Left ventricle myocardium inferior (tissue), 1 donor: ENCODE measurements at regions not wholly inside any gene's neighbourhood (a gene's known extent, or its start where the extent isn't known, plus 50 kb on each side); places are given as distances from the start of the nearest gene placed in this dataset.
"Not testable (repeated sequence)": the region's sequence is repeated elsewhere in the genome, so short reads cannot be mapped to it uniquely, and the experiment has no call there.

ENCODE experiments used
- DNase-seq: peaks from one replicate; pipeline ENCODE4 v3.0.0-alpha.2; 2020
- H3K27ac ChIP-seq: fragments of 200-600 bp; replicated peaks from 2 replicates; pipeline ENCODE4 v1.8.0; 2021
- H3K27me3 ChIP-seq: fragments of 200-600 bp; 2 replicates; pipeline ENCODE4 v1.8.0; 2021; ENCODE audit warnings: low read depth
- H3K36me3 ChIP-seq: fragments of 200-600 bp; 2 replicates; pipeline ENCODE4 v1.8.0; 2021
- H3K4me1 ChIP-seq: fragments of 200-600 bp; 2 replicates; pipeline ENCODE4 v1.8.0; 2021
- H3K4me3 ChIP-seq: fragments of 200-600 bp; 2 replicates; pipeline ENCODE4 v1.8.0; 2021; ENCODE audit warnings: mild to moderate bottlenecking, moderate library complexity
- H3K9me3 ChIP-seq: fragments of 200-600 bp; replicated peaks from 2 replicates; pipeline ENCODE4 v1.8.0; 2021
- intact Hi-C: fragments of 100-400 bp; cut with micrococcal nuclease; formaldehyde crosslinking; loops from one replicate; pipeline ENCODE4 v1.11.0; 2022
- TF ChIP-seq, protein P1 (sequence below): fragments of 200-600 bp; IDR thresholded peaks from 2 replicates; pipeline ENCODE4 v1.8.0; 2021; ENCODE audit warnings: antibody characterized with exemption, mild to moderate bottlenecking, borderline replicate concordance
- donor health status: DM: no; HTN: yes; CAD: no; lungs with severe emphysema.

DNA sequence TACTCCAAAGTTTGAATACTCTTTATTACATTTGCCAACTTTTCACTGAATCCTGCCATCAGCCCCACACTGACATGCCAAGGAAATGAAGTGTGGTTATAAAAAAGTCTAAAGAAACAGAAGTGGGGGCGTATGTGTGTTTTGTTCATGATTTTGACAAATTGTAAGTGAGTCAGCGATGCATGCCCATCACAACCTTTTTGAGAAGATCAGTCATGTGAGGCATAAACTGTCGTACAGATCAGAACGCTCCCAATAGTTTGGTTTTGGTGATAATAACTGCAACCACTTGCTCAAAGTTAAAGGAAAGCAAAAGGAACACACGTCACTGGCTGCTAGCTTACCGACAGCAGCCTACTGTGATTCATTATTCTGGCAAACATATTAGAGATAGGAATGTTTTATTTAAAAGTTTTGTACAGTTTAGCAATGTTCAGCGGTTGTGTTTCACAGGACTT, 95.6 kb downstream of the RGS2 start:
- Histone ChIP-seq H3K9me3 (no peaks in the 10 kb centered on the region), H3K4me3 (no peak overlapping the region), H3K27me3 (no peaks in the 10 kb centered on the region), H3K4me1 (peaks cover 15% of the 10 kb centered on the region), H3K27ac (peak overlapping the region; percentile 46), H3K36me3 (no peaks in the 10 kb centered on the region)
- TF ChIP-seq, protein P1, sequence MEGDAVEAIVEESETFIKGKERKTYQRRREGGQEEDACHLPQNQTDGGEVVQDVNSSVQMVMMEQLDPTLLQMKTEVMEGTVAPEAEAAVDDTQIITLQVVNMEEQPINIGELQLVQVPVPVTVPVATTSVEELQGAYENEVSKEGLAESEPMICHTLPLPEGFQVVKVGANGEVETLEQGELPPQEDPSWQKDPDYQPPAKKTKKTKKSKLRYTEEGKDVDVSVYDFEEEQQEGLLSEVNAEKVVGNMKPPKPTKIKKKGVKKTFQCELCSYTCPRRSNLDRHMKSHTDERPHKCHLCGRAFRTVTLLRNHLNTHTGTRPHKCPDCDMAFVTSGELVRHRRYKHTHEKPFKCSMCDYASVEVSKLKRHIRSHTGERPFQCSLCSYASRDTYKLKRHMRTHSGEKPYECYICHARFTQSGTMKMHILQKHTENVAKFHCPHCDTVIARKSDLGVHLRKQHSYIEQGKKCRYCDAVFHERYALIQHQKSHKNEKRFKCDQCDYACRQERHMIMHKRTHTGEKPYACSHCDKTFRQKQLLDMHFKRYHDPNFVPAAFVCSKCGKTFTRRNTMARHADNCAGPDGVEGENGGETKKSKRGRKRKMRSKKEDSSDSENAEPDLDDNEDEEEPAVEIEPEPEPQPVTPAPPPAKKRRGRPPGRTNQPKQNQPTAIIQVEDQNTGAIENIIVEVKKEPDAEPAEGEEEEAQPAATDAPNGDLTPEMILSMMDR: no peak
- DNase-seq: no peak
- intact Hi-C loops: no loop called here

DNA sequence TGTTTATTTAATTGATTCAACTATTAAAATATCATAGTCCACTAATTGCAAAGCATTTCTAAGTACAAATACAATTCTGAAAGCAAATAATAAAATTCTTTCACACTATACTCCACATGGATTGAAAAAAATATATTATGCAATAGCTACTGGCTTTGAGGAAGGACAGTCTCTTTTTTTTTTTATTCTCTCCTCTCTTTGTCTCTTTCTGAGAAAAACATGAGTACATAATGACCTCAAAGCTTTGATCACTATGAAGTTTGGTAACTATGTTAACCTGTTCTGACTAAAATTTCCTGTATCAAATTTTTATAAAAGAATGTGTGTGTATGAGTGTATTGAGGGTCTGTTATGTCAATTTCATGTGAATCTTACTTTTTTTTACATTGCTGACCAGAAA, 96.2 kb downstream of the RGS2 start:
- Histone ChIP-seq H3K27me3 (no peaks in the 10 kb centered on the region), H3K4me3 (no peak overlapping the region), H3K9me3 (no peaks in the 10 kb centered on the region), H3K36me3 (no peaks in the 10 kb centered on the region), H3K4me1 (peaks cover 15% of the 10 kb centered on the region), H3K27ac (peak overlapping the region; percentile 46)
- intact Hi-C loops: no loop called here
- no peak for DNase-seq
- TF ChIP-seq, protein P1: no peak

DNA sequence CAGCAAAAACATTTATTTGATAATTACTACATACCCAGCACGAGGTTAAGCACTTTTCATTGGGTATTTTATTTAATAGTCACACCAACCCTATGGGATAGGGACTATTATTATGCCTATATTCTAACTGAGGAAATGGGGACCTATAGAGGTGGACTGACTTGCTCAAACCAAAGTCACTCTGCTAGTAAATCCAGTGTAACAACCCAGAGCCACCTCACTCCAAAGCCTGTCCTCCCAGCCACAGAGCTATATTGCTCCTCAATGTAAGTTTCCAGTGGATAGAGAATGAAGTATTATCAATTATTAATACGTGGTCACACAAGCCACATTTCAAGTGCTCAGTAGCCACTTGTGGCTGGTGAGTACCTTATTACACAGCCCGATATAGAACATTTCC, 97.5 kb downstream of the RGS2 start:
- H3K9me3 ChIP-seq: no peaks in the 10 kb centered on the region
- no peak overlapping the region for H3K27ac ChIP-seq
- H3K4me1 ChIP-seq: peaks cover 15% of the 10 kb centered on the region
- H3K4me3 ChIP-seq: no peak overlapping the region
- TF ChIP-seq, protein P1: no peak
- no peaks in the 10 kb centered on the region for H3K36me3 ChIP-seq
- DNase-seq: no peak
- intact Hi-C loops: no loop called here
- H3K27me3 ChIP-seq: no peaks in the 10 kb centered on the region

DNA sequence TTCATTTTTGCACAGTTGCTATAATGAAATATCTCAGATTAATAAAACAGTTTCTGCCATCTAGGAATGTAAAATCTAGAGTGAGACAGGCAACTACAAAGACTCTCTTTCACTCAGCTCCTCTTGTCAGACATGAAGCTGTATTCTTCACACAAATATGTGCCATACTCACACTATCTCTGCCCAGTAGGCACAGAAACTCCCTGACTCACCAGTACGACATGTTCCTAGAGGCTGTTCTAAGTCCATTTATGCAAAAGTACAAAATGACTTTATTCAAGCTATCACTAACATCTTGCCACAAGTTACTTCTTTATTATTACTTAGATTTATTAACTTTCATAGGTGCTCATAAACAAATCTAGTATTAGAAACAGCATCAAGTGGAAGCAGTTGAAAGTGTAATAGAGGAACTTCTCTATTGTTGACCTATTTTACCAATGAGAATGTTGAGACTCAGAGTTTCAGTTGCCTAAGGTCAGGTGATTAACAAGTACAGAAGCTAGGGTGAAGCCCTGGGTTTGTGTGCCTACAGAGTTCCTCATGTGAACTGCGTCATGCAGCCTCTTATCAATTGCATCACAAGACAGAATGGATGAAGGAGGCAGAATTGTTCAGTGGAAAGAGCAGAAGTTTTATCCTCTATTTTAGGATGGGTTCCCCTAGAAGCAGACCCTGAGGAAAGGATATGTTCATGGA, 98.9 kb downstream of the RGS2 start:
- intact Hi-C loops: no loop called here

DNA sequence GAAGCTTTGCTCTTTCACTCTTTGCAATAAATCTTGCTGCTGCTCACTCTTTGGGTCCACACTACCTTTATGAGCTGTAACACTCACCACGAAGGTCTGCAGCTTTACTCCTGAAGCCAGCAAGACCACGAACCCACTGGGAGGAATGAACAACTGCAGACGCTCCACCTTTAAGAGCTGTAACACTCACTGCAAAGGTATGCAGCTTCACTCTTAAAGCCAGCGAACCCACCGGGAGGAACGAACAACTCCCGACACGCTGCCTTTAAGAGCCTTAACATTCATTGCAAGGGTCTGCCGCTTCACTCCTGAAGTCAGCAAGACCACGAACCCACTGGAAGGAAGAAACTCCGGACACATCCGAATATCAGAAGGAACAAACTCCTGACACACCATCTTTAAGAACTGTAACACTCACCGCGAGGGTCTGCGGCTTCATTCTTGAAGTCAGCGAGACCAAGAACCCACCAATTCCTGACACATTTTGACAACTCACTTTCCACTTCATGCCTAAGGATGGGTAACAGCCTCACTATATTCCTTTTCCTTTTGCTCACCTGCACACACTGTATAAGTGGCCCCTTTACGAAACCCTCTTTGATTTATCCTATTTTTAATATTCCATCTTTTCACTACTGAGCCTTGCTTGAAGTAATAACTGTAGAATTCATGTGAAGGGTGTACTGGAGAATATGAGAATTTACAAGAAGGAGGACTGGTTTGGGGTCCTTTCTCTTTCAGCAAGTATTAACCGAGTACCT, 103.2 kb downstream of the RGS2 start:
- intact Hi-C loops, H3K9me3 ChIP-seq, H3K27me3 ChIP-seq, H3K36me3 ChIP-seq, H3K4me1 ChIP-seq, H3K27ac ChIP-seq, DNase-seq, H3K4me3 ChIP-seq: not testable (repeated sequence)

More for the DNA sequence above, 98.9 kb downstream of the RGS2 start:
- H3K9me3 ChIP-seq: no peaks in the 10 kb centered on the region
- no peak for DNase-seq
- H3K4me3 ChIP-seq: no peak overlapping the region
- peaks cover 11% of the 10 kb centered on the region for H3K4me1 ChIP-seq
- no peaks in the 10 kb centered on the region for H3K36me3 ChIP-seq
- H3K27me3 ChIP-seq: no peaks in the 10 kb centered on the region
- H3K27ac ChIP-seq: no peak overlapping the region
- TF ChIP-seq, protein P1: no peak

DNA sequence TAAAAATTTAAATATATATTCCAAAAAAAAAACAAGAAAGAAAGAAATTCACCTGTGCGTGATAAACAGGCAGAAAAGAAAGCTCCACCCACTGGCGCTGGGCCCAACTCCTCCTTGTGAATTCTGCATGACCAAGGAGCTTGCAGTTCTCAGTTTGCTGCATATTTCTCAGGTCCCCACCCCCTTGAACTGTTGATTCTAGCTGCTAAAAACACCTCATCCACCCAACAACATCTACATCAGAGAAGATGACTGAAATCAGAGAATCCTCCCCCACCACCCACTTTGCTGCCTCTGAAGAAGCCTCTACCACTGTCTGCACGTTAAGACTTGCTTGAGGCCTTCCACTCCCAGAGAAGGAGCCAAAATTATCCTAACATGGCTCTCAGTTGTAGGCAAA, 104.8 kb downstream of the RGS2 start:
- TF ChIP-seq, protein P1: no peak
- no peak for DNase-seq
- intact Hi-C loops: no loop called here
- no peaks in the 10 kb centered on the region for H3K9me3 ChIP-seq
- no peak overlapping the region for H3K4me3 ChIP-seq
- H3K27ac ChIP-seq: no peak overlapping the region
- no peaks in the 10 kb centered on the region for H3K4me1 ChIP-seq
- H3K27me3 ChIP-seq: no peaks in the 10 kb centered on the region
- H3K36me3 ChIP-seq: no peaks in the 10 kb centered on the region
